ENCODE measurements at regions not wholly inside any gene's neighbourhood (a gene's known extent, or its start where the extent isn't known, plus 50 kb on each side); places are given as distances from the start of the nearest gene placed in this dataset.
A peak's percentile ranks its signal among the peaks of the same experiment; 100 is the strongest.

DNA sequence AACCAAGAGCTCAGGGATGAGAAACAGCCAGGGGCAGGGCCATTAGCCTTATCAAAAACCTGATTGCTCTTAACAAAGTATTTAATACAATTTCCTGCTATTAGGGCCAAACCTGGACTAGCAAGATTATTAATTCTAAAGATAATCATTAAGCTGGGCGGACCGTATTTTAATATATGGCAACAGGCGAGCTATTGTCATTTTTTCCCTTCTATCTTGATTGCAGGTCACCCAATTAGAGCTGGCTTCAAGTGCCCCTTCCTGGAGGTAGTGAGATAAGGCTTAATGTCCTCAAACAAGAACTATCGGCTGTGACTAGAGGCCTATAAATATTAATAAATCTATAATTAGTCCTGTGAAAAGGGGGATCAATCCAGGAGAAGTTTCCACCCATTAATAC, 66.0 kb upstream of the BLCAP start:
- Histone ChIP-seq H3K27me3 (ENCODE audit: control insufficient read depth, insufficient read depth, low read length) (peaks cover 10% of the 10 kb centered on the region), H3K9me3 (ENCODE audit: control insufficient read depth, insufficient read depth, low read depth, low read length) (no peaks in the 10 kb centered on the region), H3K36me3 (ENCODE audit: control insufficient read depth, insufficient read depth, low read length) (no peaks in the 10 kb centered on the region), H3K4me1 (ENCODE audit: control insufficient read depth, insufficient read depth, low read length) (no peaks in the 10 kb centered on the region), H3K4me3 (ENCODE audit: low read depth in 2 of 2, low read length in 2 of 2) (no peak overlapping the region), H3K27ac (ENCODE audit: low read length) (no peak overlapping the region)
- ATAC-seq = no peak
- TF ChIP-seq REST (IDR thresholded peaks at IDR 0.05; ENCODE audit: insufficient read depth in 1 of 2, low read depth in 2 of 2, low read length in 1 of 2) (no peak), TCF7L2 (IDR thresholded peaks at IDR 0.05; ENCODE audit: low read depth, low read length) (no peak), CTCF (IDR thresholded peaks at IDR 0.05) (no peak), POLR2AphosphoS5 (IDR thresholded peaks at IDR 0.05; ENCODE audit: low read depth, low read length) (no peak), SIN3A (IDR thresholded peaks at IDR 0.05; ENCODE audit: borderline replicate concordance, insufficient read depth, low read depth, low read length) (no peak)
- in situ Hi-C loops (cut with HindIII; ENCODE audit: low pct_unique_long_range_greater_than_20kb, low sequenced_read_pairs) = no loop called here
- intact Hi-C loops (cut with micrococcal nuclease; ENCODE audit: unreplicated experiment) = no loop called here
- no peak for DNase-seq (ENCODE audit: low read depth, low spot score)
- ChIA-PET POLR2A (interaction anchor here (0.6 kb wide), 1 partner anchor 392 kb away, joined by 3 read pairs; no protein-coding TSS in a partner anchor), CTCF (no interaction called here)
- BruUV-seq (replicated peaks) = no TSS peak

GRCh38 chr20:37590938-37591490, 63.3 kb upstream of the BLCAP start:
- Histone ChIP-seq H3K27ac (ENCODE audit: low read length) (no peak overlapping the region), H3K4me3 (ENCODE audit: low read depth in 2 of 2, low read length in 2 of 2) (no peak overlapping the region), H3K4me1 (ENCODE audit: control insufficient read depth, insufficient read depth, low read length) (no peaks in the 10 kb centered on the region), H3K27me3 (ENCODE audit: control insufficient read depth, insufficient read depth, low read length) (peaks cover 22% of the 10 kb centered on the region), H3K9me3 (ENCODE audit: control insufficient read depth, insufficient read depth, low read depth, low read length) (no peaks in the 10 kb centered on the region), H3K36me3 (ENCODE audit: control insufficient read depth, insufficient read depth, low read length) (no peaks in the 10 kb centered on the region)
- ATAC-seq = 0 out of 2 replicates have a peak, but pooled peaks have one; percentile 34
- in situ Hi-C loops (cut with HindIII; ENCODE audit: low pct_unique_long_range_greater_than_20kb, low sequenced_read_pairs) = no loop called here
- TF ChIP-seq SIN3A (IDR thresholded peaks at IDR 0.05; ENCODE audit: borderline replicate concordance, insufficient read depth, low read depth, low read length) (no peak), POLR2AphosphoS5 (IDR thresholded peaks at IDR 0.05; ENCODE audit: low read depth, low read length) (no peak), REST (IDR thresholded peaks at IDR 0.05; ENCODE audit: insufficient read depth in 1 of 2, low read depth in 2 of 2, low read length in 1 of 2) (no peak), TCF7L2 (IDR thresholded peaks at IDR 0.05; ENCODE audit: low read depth, low read length) (no peak), CTCF (IDR thresholded peaks at IDR 0.05) (no peak)
- intact Hi-C loops (cut with micrococcal nuclease; ENCODE audit: unreplicated experiment) = no loop called here
- no TSS peak for BruUV-seq (replicated peaks)
- ChIA-PET POLR2A (no interaction called here), CTCF (no interaction called here)
- DNase-seq (ENCODE audit: low read depth, low spot score) = no peak
